K562 (cell line): ENCODE measurements at regions not wholly inside any gene's neighbourhood (a gene's known extent, or its start where the extent isn't known, plus 50 kb on each side); places are given as distances from the start of the nearest gene placed in this dataset.

ENCODE experiments used
- CHD2 ChIP-seq: IDR thresholded peaks from 2 replicates; pipeline ENCODE4 v1.6.1; 2011; ENCODE audit warnings: low read depth, low read length
- CREM ChIP-seq: IDR thresholded peaks from 2 replicates; pipeline ENCODE4 v1.6.1; 2014; ENCODE audit warnings: antibody characterized with exemption, low read depth
- ESRRA ChIP-seq: fragments of 450-650 bp; IDR thresholded peaks from 2 replicates; pipeline ENCODE4 v1.6.1; 2014; ENCODE audit warnings: low read depth, mild to moderate bottlenecking, moderate library complexity, borderline replicate concordance
- GATA2 ChIP-seq: sonication (generic); formaldehyde crosslinking; IDR thresholded peaks from 2 replicates; pipeline ENCODE4 v1.4.0; 2020; ENCODE audit warnings: mild to moderate bottlenecking, missing genetic modification reagents
- HDAC2 ChIP-seq: fragments of 450-650 bp; IDR thresholded peaks from 2 replicates; pipeline ENCODE4 v1.6.1; 2016; ENCODE audit warnings: mild to moderate bottlenecking
- POLR2A ChIP-seq: fragments of 450-650 bp; conservative IDR thresholded peaks from 2 replicates; pipeline ENCODE4 v1.6.1; 2016
- ZBTB1 ChIP-seq: sonication (generic); formaldehyde crosslinking; IDR thresholded peaks from 2 replicates; pipeline ENCODE4 v1.8.1; 2023; ENCODE audit warnings: missing genetic modification reagents, low read depth, mild to moderate bottlenecking, borderline replicate concordance
- ZNF384 ChIP-seq: IDR thresholded peaks from 2 replicates; pipeline ENCODE4 v1.6.1; 2012; ENCODE audit warnings: low read depth, low read length, improper control_type of control experiment
- TF ChIP-seq, protein P1 (sequence below), 2 experiments: fragments of 450-650 bp; IDR thresholded peaks; 2 replicates each; pipeline ENCODE4 v1.6.1; 2018; ENCODE audit warnings: mild to moderate bottlenecking in 2 of 2, low read depth in 1 of 2; ENCODE audit not compliant: partially characterized antibody in 2 of 2

DNA sequence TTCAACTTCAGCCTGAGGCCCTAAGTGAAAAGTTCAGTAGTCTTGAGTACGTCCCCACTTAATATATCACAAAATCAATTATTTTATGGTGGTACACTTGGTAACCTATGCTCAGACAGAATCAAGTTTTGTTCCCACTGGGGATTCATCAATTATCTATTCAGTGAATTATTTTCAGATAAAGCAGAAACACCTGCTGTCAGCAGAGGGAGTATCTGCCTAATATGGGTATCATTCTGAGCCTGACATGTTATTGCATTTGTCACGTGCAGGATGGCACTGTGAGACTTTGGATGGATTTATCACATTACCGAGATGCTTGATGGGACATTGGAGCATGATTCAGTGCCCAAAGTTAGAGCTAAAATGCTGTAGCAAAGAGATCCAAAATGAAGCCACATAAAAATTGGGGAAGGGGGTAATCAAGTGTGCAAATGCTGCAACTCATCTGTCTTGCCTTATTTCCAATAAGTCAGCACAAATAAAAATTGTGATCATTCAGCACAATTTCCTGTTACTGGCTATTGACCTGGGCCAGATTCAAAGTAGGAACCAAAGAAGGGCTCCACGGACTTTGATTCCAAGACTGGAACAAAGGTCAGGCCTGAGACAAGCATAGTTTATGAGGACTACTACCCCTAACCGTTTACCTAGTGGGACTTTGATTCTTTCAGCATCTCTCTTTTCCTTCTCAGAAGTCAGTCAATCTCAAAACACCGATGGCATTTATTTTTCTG, 657.6 kb downstream of the LMO4 start:
- TF ChIP-seq HDAC2 (no peak), GATA2 (no peak), ESRRA (no peak), ZNF384 (no peak), CHD2 (no peak), POLR2A (no peak), ZBTB1 (no peak), CREM (no peak)
- TF ChIP-seq, protein P1, sequence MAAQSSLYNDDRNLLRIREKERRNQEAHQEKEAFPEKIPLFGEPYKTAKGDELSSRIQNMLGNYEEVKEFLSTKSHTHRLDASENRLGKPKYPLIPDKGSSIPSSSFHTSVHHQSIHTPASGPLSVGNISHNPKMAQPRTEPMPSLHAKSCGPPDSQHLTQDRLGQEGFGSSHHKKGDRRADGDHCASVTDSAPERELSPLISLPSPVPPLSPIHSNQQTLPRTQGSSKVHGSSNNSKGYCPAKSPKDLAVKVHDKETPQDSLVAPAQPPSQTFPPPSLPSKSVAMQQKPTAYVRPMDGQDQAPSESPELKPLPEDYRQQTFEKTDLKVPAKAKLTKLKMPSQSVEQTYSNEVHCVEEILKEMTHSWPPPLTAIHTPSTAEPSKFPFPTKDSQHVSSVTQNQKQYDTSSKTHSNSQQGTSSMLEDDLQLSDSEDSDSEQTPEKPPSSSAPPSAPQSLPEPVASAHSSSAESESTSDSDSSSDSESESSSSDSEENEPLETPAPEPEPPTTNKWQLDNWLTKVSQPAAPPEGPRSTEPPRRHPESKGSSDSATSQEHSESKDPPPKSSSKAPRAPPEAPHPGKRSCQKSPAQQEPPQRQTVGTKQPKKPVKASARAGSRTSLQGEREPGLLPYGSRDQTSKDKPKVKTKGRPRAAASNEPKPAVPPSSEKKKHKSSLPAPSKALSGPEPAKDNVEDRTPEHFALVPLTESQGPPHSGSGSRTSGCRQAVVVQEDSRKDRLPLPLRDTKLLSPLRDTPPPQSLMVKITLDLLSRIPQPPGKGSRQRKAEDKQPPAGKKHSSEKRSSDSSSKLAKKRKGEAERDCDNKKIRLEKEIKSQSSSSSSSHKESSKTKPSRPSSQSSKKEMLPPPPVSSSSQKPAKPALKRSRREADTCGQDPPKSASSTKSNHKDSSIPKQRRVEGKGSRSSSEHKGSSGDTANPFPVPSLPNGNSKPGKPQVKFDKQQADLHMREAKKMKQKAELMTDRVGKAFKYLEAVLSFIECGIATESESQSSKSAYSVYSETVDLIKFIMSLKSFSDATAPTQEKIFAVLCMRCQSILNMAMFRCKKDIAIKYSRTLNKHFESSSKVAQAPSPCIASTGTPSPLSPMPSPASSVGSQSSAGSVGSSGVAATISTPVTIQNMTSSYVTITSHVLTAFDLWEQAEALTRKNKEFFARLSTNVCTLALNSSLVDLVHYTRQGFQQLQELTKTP (IDR thresholded peaks at IDR 0.05; ENCODE audit: low read depth in 1 of 2, partially characterized antibody in 2 of 2) = no peak
